ENCODE measurements at regions not wholly inside any gene's neighbourhood (a gene's known extent, or its start where the extent isn't known, plus 50 kb on each side); places are given as distances from the start of the nearest gene placed in this dataset.

DNA sequence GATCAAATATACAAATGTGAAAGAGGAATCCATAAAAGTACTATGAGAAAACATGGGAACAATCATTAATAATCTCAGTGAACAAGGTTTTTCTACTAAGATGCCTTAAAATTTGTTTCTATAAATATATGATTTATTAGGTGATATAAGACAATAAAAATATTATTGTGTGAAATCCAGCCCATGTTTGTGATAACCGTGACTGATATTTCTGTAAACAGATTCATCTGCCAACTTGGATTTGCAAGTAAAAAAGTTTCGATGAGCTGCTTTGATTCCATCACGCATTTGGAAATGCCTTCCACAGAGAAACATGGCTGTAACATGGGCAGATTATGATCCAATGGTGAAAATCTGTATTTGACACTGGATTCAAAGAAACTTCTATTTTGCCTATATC, 157.8 kb downstream of the NXPE2 start:
- TF ChIP-seq, protein P1, sequence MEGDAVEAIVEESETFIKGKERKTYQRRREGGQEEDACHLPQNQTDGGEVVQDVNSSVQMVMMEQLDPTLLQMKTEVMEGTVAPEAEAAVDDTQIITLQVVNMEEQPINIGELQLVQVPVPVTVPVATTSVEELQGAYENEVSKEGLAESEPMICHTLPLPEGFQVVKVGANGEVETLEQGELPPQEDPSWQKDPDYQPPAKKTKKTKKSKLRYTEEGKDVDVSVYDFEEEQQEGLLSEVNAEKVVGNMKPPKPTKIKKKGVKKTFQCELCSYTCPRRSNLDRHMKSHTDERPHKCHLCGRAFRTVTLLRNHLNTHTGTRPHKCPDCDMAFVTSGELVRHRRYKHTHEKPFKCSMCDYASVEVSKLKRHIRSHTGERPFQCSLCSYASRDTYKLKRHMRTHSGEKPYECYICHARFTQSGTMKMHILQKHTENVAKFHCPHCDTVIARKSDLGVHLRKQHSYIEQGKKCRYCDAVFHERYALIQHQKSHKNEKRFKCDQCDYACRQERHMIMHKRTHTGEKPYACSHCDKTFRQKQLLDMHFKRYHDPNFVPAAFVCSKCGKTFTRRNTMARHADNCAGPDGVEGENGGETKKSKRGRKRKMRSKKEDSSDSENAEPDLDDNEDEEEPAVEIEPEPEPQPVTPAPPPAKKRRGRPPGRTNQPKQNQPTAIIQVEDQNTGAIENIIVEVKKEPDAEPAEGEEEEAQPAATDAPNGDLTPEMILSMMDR (IDR thresholded peaks at IDR 0.05; ENCODE audit: low read depth, low read length) = no peak
- DNase-seq (ENCODE audit: extremely low read depth, low read depth) = no peak

DNA sequence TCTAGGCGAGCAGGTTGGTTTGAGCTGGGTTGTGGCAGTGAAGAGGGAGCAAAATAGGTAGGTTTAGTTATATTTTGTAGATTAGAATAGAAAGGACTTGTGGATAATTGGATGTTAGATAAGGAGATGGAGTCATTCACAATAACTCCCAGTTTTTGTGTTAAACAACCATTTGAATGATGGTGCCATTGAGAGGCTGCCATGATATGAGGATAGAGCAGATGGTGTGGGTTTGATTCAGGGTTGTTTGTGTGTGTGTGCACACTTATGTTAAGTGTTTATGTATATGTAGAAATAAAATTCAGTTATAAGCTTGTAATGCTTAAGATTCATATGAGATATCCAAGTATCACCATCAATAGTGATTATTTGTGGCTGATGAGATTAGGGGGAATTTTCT, 166.6 kb downstream of the NXPE2 start:
- TF ChIP-seq, protein P1 (IDR thresholded peaks at IDR 0.05; ENCODE audit: low read depth, low read length) = no peak
- DNase-seq (ENCODE audit: extremely low read depth, low read depth) = no peak

DNA sequence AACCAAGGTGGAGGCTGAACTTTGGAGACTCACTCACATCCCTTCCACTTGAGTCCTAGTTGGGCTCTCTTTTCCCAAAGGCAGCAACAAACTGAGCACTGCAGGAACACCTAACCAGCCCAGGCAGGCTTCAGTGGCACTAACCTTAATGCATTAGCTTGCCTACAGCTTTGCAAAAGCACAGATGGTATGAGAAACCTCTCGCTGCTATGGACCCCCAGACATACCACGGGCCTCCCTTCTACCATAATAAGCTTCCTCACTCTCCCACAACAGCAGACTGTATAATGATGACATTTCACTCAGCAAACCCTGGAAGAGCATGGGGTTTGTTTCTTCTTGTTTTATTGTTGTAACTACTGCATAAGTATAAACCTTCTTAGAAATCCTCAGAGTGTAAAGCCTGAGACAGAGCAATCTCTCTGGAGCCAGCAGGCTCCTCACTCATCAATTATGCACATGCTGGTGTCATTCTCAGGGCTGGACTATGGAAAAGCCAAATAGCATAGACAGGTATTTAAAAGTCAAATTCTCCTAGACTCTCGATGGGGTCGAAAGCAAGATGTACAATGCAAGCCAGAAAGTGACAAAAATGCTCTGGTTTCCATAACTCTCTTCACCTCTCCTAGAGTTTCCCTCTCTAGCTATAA, 167.6 kb downstream of the NXPE2 start:
- TF ChIP-seq, protein P1 (IDR thresholded peaks at IDR 0.05; ENCODE audit: low read depth, low read length) = no peak
- DNase-seq (ENCODE audit: extremely low read depth, low read depth) = no peak

DNA sequence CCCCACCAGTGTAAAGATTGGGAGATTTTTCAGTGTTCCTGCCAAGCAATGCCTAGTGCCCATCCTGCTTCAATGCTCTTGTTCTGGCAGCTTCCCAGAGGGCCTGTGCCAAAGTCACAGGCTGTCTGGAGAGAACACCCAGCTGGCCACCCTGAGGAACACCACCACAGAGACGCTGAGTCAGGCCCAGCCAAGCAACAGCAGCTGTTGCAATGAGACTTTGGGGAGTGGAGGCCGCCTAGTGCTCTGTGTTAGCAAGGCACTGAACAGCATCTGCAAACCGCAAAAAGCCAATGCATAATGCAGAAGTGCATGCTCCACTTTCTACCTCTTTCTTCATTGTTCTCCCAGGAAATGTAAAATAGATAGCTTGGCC, 168.1 kb downstream of the NXPE2 start:
- no peak for DNase-seq (ENCODE audit: extremely low read depth, low read depth)
- TF ChIP-seq, protein P1 (IDR thresholded peaks at IDR 0.05; ENCODE audit: low read depth, low read length) = no peak

- TF ChIP-seq, protein P1 (IDR thresholded peaks at IDR 0.05; ENCODE audit: low read depth, low read length) = no peak
- DNase-seq (ENCODE audit: extremely low read depth, low read depth) = no peak
Observed at GRCh38 chr11:114847306-114847975, 169.1 kb downstream of the NXPE2 start.

DNA sequence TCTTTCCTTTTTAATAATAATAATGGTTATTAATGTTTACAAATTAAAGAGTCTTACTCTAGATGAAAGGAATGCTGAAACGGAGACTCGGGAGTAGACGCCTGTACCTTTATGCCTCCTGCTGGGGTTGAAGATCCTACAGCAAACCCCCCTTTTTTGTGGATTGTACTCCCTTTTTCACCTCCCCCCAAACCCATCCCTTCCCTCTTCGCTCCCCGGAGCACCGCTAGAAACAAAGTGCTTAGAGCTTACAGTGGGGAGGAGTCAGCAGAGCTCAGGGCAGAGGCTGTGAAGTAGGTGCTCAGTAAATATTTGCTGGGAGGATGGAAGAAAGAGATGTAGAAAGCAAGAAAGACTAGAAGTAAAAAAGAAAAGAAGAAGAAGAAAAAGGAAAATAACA, 169.7 kb downstream of the NXPE2 start:
- DNase-seq (ENCODE audit: extremely low read depth, low read depth) = no peak
- TF ChIP-seq, protein P1 (IDR thresholded peaks at IDR 0.05; ENCODE audit: low read depth, low read length) = no peak

GRCh38 chr11:114857281-114857680, 179.0 kb downstream of the NXPE2 start:
- no peak for DNase-seq (ENCODE audit: extremely low read depth, low read depth)
- TF ChIP-seq, protein P1 (IDR thresholded peaks at IDR 0.05; ENCODE audit: low read depth, low read length) = no peak
